ENCODE measurements at regions not wholly inside any gene's neighbourhood (a gene's known extent, or its start where the extent isn't known, plus 50 kb on each side); places are given as distances from the start of the nearest gene placed in this dataset.

GRCh38 chr5:67561151-67561932 is 364.7 kb upstream of the CD180 start:
- TF ChIP-seq CTCF (IDR thresholded peaks at IDR 0.05; ENCODE audit: insufficient read depth, low read length, poor library complexity, severe bottlenecking), result no peak
- Histone ChIP-seq H3K27me3 (ENCODE audit: control insufficient read depth, insufficient read depth, low read length) (no peaks in the 10 kb centered on the region), H3K36me3 (ENCODE audit: control insufficient read depth, insufficient read depth, low read length) (no peaks in the 10 kb centered on the region), H3K4me3 (ENCODE audit: low read depth, low read length) (no peak overlapping the region)
- no peak for DNase-seq (ENCODE audit: low read depth)

GRCh38 chr5:67552773-67553172 is 356.2 kb upstream of the CD180 start:
- DNase-seq (ENCODE audit: low read depth), result no peak
- no peak for TF ChIP-seq CTCF (IDR thresholded peaks at IDR 0.05; ENCODE audit: insufficient read depth, low read length, poor library complexity, severe bottlenecking)
- H3K4me3 ChIP-seq (ENCODE audit: low read depth, low read length), result no peak overlapping the region
- no peaks in the 10 kb centered on the region for H3K27me3 ChIP-seq (ENCODE audit: control insufficient read depth, insufficient read depth, low read length)
- no peaks in the 10 kb centered on the region for H3K36me3 ChIP-seq (ENCODE audit: control insufficient read depth, insufficient read depth, low read length)

- no peak for TF ChIP-seq CTCF (IDR thresholded peaks at IDR 0.05; ENCODE audit: insufficient read depth, low read length, poor library complexity, severe bottlenecking)
- no peaks in the 10 kb centered on the region for H3K27me3 ChIP-seq (ENCODE audit: control insufficient read depth, insufficient read depth, low read length)
- no peak for DNase-seq (ENCODE audit: low read depth)
- no peak overlapping the region for H3K4me3 ChIP-seq (ENCODE audit: low read depth, low read length)
- H3K36me3 ChIP-seq (ENCODE audit: control insufficient read depth, insufficient read depth, low read length), result no peaks in the 10 kb centered on the region
Observed at GRCh38 chr5:67549947-67550346, 353.3 kb upstream of the CD180 start.

GRCh38 chr5:67549296-67549618 is 352.7 kb upstream of the CD180 start:
- TF ChIP-seq CTCF (IDR thresholded peaks at IDR 0.05; ENCODE audit: insufficient read depth, low read length, poor library complexity, severe bottlenecking), result no peak
- DNase-seq (ENCODE audit: low read depth), result no peak
- no peaks in the 10 kb centered on the region for H3K36me3 ChIP-seq (ENCODE audit: control insufficient read depth, insufficient read depth, low read length)
- no peak overlapping the region for H3K4me3 ChIP-seq (ENCODE audit: low read depth, low read length)
- H3K27me3 ChIP-seq (ENCODE audit: control insufficient read depth, insufficient read depth, low read length), result no peaks in the 10 kb centered on the region

- DNase-seq (ENCODE audit: low read depth), result no peak
- no peak overlapping the region for H3K4me3 ChIP-seq (ENCODE audit: low read depth, low read length)
- no peak for TF ChIP-seq CTCF (IDR thresholded peaks at IDR 0.05; ENCODE audit: insufficient read depth, low read length, poor library complexity, severe bottlenecking)
Observed at GRCh38 chr5:67548520-67549295, 352.1 kb upstream of the CD180 start.

More at GRCh38 chr5:67548520-67549295, 352.1 kb upstream of the CD180 start:
- no peaks in the 10 kb centered on the region for H3K36me3 ChIP-seq (ENCODE audit: control insufficient read depth, insufficient read depth, low read length)
- no peaks in the 10 kb centered on the region for H3K27me3 ChIP-seq (ENCODE audit: control insufficient read depth, insufficient read depth, low read length)

Data from kidney epithelial cell (primary cell).